GM19467 (cell line): ENCODE measurements at regions not wholly inside any gene's neighbourhood (a gene's known extent, or its start where the extent isn't known, plus 50 kb on each side); places are given as distances from the start of the nearest gene placed in this dataset.
"Not testable (repeated sequence)": the region's sequence is repeated elsewhere in the genome, so short reads cannot be mapped to it uniquely, and the experiment has no call there.

Source experiments
- ATAC-seq: cut with Tn5 transposase; IDR thresholded peaks from one replicate; pipeline ENCODE4 v1.9.1; 2021; ENCODE audit warnings: mild to moderate bottlenecking, moderate library complexity; ENCODE audit not compliant: unreplicated experiment

DNA sequence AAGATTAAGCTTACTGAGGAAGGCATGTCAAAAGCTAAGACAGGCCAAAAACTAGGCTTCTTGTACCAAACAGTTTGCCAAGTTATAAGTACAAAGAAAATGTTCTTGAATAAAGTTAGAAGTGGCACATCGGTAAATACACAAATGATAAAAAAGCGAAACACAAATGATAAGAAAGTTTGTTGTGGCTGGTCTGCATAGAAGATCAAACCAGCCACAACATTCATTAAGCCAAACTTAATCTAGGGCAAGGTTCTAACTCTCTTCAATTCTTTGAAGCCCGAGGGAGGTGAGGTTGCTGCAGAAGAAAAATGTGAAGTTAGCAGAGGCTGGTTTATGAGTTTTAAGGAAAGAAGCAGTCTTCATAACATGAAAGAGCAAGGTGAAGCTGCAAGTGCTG is 1119.6 kb upstream of the FLRT2 start:
- no peak for ATAC-seq

GRCh38 chr14:84420221-84420620 is 1109.7 kb upstream of the FLRT2 start:
- ATAC-seq, result no peak

GRCh38 chr14:84421621-84422020 is 1108.3 kb upstream of the FLRT2 start:
- ATAC-seq, result no peak

DNA sequence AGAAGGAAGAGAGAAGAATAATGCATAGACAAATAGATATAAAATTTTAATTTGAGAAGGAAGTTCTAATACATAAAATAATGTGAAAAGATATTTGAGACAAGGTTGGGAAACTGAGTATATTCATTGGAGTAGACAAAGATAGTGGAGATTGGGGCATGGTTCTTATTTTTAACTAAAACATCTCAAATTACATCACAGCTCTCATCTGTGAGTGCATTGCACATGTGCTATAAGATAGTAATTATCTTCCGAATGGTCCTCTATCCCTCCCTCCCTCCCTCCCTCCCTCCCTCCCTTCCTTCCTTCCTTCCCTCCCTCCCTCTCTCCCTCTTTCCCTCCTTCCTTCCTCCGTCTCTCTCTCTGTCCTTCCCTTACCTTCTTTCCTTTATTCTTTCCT is 1104.0 kb upstream of the FLRT2 start:
- no peak for ATAC-seq

DNA sequence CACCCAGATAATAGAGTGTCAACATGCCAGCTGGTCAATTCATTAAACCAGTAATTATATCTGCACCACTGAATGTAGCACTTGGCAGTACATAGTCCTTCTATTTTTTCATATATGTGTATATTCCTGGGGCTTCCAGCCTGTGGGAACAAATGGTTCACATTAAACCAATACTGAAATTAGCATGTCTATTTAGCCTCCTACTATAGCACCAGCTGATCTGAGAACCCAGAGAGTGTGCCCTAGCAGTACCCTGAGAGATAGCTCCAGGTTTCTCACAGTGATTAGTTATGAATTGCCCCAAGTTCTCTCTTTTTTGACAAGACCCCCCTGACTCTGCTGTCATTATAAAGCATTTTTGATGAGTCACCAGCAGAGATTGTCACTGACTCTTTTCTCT is 1097.3 kb upstream of the FLRT2 start:
- no peak for ATAC-seq

DNA sequence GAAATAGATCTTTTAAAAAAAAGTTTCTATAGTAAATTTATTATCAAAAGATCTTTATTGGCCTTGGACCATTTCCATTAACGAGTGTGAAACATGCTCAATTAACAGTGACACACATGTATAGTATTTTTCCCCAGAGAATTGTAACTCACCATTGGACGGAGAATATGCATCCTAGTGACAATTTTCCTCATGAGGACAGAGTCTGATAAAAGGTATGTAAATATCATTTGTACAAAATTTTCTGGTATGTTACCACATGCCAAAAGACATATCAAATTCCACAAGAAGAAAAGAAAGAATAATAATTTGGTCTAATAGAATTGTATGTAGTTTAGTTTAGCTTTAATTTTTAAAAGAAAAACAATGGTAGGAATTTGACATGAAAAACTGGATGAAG is 1096.0 kb upstream of the FLRT2 start:
- ATAC-seq, result no peak

GRCh38 chr14:84435820-84436324 is 1094.1 kb upstream of the FLRT2 start:
- no peak for ATAC-seq

- ATAC-seq, result no peak
These were observed 1093.4 kb upstream of the FLRT2 start for GRCh38 chr14:84436528-84436927.

DNA sequence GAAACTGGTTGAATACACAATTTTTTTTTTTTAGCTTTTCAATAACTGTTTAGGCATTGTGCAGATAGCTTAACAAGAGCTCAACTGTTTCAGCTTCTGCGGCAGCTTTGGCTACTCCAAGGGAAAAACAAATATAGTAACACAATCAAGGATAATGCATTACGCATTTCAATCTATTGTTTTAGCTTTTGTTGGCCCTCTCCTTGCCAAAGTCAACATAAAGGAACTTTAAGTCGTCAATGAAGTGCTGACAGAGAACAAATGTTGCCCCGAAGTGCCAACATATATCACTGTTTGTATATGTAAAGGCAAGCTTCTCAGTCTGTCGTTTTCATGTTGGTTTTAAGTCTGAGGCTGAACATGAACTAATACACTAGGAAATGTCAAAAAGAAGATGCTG is 1087.4 kb upstream of the FLRT2 start:
- ATAC-seq, result no peak

DNA sequence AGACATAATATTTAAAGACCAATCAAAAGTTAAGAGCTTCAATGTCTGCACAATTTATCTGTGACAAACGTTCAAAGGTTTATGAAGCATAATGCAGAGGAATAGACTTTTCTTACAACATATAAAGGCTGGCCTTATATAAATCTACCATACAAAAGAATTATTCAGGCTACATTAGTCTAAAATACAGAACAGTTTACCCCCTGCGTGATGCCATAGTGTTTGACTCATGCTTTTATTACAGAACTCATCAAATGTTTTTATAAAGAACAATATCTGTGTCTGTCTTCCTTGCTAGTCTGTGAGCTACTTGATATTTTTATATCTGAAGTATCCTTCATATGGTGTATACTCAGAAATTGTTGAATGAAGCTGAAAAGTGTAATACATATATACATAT is 1084.5 kb upstream of the FLRT2 start:
- ATAC-seq, result no peak

- ATAC-seq, result no peak
These were observed 1083.7 kb upstream of the FLRT2 start for GRCh38 chr14:84446250-84446649.

GRCh38 chr14:84453307-84453950 is 1076.5 kb upstream of the FLRT2 start:
- no peak for ATAC-seq

DNA sequence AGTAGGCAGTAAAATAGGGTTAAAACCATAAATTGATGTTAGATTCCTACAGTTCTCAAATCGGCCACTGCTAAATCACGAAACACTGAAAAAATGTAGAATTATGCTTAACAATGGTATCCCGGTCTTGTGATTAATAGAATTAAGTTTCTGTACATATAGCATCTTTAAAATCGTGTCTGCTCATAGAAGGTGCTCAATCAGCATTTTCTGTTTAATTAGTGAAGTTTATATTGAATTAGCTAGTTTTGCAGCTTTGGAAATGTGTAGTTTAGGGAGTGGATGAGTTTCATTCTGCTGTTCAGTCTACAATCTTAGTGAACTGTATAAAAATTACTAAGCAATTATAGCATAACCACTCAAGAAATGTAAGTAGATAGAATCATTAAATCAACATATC is 1075.8 kb upstream of the FLRT2 start:
- no peak for ATAC-seq

- ATAC-seq, result no peak
These were observed 1073.0 kb upstream of the FLRT2 start for GRCh38 chr14:84456946-84457345.

- ATAC-seq, result no peak
These were observed 1071.1 kb upstream of the FLRT2 start for GRCh38 chr14:84458881-84459280.

DNA sequence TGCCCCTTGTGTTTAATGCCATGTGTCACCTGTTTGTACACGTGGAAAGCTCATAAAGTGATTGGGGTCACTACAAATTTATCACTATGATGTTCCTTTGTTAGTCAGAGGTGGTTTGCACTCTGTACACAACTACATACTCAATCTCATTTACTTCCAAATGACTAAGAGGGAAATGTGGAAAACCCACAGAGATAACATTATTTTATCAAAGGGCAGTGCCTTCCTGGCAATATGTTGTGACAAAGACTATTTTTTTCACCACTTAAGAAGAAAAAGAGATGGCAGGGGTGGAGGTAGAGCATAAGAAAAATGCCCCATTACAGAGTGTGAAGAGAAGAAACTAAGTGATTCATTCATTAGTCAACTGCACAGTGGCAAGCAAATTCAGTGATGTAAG is 1064.1 kb upstream of the FLRT2 start:
- no peak for ATAC-seq

DNA sequence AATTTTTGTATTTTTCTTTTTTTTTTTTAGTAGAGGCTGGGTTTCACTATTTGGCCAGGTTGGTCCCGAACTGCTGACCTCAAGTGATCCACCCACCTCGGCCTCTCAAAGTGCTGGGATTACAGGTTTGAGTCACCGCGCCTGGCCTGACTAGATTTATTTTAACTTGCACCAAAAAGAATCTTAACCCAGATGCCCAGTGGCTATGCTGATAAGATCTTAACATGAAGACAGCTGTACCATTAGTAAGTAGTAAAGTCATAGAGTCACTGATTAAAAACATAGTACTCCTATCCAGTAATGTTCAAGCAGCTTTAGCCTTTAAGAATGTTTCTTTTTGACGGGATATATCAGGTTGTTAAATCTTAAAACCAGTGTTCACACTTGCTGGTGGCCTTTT is 1061.8 kb upstream of the FLRT2 start:
- no peak for ATAC-seq

- ATAC-seq, result no peak
These were observed 1051.9 kb upstream of the FLRT2 start for GRCh38 chr14:84477996-84478395.

DNA sequence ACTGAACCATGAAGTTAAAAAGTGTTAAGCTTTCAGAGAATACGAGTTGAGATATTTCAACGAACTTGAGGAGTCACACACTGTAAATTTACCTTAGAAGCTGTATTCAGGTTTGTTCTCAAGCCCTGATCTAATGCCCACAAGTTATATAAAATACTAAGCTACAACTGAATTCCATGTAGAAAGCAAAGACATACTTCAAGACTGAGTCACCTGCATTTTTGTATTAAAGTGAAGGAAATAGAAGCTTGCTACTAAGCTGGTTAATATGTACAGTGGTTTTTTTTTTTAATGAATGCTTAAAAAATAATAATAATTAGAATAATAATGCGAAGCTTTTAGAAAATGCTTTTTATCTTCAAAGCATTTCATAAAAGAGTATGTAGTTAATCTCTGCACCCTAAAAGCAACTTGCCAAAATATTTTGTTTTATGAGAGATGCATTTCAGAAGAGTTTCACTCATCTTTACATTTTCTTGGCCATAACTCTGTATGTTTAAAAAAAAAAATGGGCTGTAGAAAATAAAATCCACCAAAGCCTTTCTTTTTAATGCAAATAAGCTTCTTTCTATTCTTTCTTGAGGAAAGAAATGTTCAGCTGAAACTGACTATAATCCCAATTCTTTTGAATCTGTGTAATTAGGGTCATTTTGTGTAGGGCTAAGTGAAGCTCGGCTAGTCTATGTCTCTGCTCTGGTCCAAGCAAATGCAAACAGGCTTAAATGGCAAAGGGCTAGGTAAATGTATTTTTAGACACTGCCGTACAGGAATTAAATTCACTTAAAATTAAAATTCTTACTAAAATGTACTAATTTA is 1047.5 kb upstream of the FLRT2 start:
- no peak for ATAC-seq

DNA sequence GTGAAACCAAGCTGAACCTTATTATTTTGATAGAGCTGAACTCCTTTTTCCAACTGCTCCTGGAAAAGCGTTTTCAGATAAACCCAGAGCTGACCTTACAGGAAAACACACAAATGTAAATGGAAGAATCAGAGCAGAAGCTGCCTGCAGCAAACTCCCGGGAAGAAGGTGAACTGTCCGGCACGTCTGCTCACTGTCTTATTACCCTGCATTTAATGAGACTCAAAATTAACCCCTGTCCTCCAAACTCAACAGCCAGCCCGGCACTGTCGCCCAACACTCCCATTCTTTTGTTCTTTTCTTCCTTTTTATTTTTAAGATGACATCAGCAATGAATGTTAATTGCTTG is 1046.9 kb upstream of the FLRT2 start:
- no peak for ATAC-seq

DNA sequence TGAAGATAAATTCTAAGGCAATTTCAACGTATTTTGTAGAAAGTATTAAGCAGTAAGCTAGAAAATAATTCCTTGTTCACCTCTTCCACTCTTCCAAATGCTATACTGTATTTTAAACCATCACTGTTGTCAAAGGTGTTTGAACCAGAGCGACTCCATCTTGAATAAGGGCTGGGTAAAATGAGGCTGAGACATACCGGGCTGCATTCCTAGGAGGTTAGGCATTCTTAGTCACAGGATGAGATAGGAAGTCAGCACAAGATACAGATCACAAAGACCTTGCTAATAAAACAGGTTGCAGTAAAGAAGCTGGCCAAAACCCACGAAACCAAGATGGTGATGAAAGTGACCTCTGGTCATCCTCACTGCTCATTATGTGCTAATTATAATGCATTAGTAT is 1045.7 kb upstream of the FLRT2 start:
- not testable (repeated sequence) for ATAC-seq

- no peak for ATAC-seq
These were observed 1044.9 kb upstream of the FLRT2 start for GRCh38 chr14:84485036-84485435.

DNA sequence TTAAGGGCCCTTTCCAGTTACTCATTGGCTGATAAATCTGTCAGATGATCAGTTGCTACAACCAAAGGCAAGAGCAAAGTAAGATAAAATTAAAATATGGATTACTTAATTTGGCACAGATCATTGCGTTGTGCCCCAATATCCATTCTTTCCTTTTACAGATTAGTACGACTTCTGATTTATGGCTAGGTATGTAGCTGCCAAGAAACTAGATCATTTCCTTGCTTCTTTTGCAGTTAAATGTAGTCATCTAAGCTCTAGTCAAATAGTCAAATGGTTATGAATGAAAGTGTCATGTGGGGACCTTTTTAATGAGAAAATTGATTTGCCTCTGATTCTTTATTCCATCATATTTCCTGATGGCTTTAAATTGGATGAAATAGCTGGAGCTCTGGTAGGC is 1039.9 kb upstream of the FLRT2 start:
- ATAC-seq, result no peak
